ENCODE measurements at regions not wholly inside any gene's neighbourhood (a gene's known extent, or its start where the extent isn't known, plus 50 kb on each side); places are given as distances from the start of the nearest gene placed in this dataset.

DNA sequence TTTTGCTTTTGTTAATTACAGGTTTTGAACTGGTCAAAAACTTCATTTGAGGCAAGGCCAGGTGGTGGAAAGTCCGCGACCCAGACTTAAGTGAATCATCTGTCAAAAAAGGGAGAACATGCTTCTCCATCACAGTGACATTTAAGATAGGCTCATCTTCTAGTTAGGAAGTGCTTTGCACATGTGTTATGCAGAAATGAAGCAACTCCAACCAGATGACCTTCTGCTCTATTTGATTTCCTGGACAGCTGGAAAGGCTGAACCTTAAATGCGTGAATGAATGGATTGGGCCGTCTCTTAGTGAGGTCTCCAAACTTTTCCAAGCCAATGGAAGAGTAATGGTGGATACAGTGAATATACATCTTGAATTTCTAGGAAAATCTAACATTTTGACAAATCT is 101.6 kb upstream of the FAM13C start:
- TF ChIP-seq BHLHE40 (IDR thresholded peaks at IDR 0.05; ENCODE audit: borderline replicate concordance) (no peak), FOXA1 (IDR thresholded peaks at IDR 0.05) (no peak), CTBP1 (IDR thresholded peaks at IDR 0.05; ENCODE audit: borderline replicate concordance) (no peak), SP1 (IDR thresholded peaks at IDR 0.05) (no peak), SUZ12 (IDR thresholded peaks at IDR 0.05) (no peak), ZNF384 (IDR thresholded peaks at IDR 0.05) (no peak), FOXM1 (IDR thresholded peaks at IDR 0.05; ENCODE audit: borderline replicate concordance) (no peak), ELF4 (IDR thresholded peaks at IDR 0.05) (no peak), NFRKB (IDR thresholded peaks at IDR 0.05) (no peak), L3MBTL2 (conservative IDR thresholded peaks at IDR 0.05) (no peak), TARDBP (IDR thresholded peaks at IDR 0.05) (no peak), LEF1 (IDR thresholded peaks at IDR 0.05; ENCODE audit: borderline replicate concordance) (no peak), ARNT (IDR thresholded peaks at IDR 0.05) (no peak)
